Endothelial cell of umbilical vein (primary cell): ENCODE measurements at regions not wholly inside any gene's neighbourhood (a gene's known extent, or its start where the extent isn't known, plus 50 kb on each side); places are given as distances from the start of the nearest gene placed in this dataset.

ENCODE experiments used
- BruUV-seq: library from RNA; stranded (reverse); fragments of 400-500 nt; replicated peaks from 2 replicates; lab custom pipeline; 2021; lab: Mats Ljungman, UMichigan
- CTCF ChIA-PET: fragments of 300-600, 350-600 bp; sonication (Branson Sonifier 250); formaldehyde crosslinking; loops from one replicate; lab custom pipeline; 2021; ENCODE audit warnings: antibody characterized with exemption, inconsistent platforms; lab: Charles Lee
- POLR2A ChIA-PET: fragments of 300-600, 350-600 bp; sonication (Branson Sonifier 250); formaldehyde crosslinking; loops from one replicate; lab custom pipeline; 2021; ENCODE audit warnings: antibody characterized with exemption, inconsistent platforms; lab: Charles Lee
- DNase-seq: peaks from one replicate; pipeline ENCODE4 v3.0.0-alpha.2; 2011; ENCODE audit warnings: low read depth, low spot score
- FAIRE-seq: peaks from 2 replicates; lab custom pipeline; 2011; peaks lifted over from hg19 to GRCh38; lab: Jason Lieb, UNC
- H2AFZ ChIP-seq: 2 replicates; pipeline ENCODE4 v1.6.0; 2012; ENCODE audit warnings: low read depth, low read length, control low read depth, inconsistent platforms
- H3K27ac ChIP-seq: 2 replicates; pipeline ENCODE4 v1.5.1; 2011; ENCODE audit warnings: low read depth, mild to moderate bottlenecking, control low read depth, low read length, moderate library complexity; ENCODE audit not compliant: insufficient read depth
- H3K27me3 ChIP-seq, 2 experiments: 2 replicates each; pipeline versions ENCODE4 v1.6.0 to v1.6.1; 2011; ENCODE audit warnings: low read length in 2 of 2, mixed read lengths in 1 of 2; ENCODE audit not compliant: control insufficient read depth in 2 of 2, insufficient read depth in 2 of 2
- H3K36me3 ChIP-seq, 2 experiments: 2 replicates in 1 of 2; 3 replicates in 1 of 2; pipeline ENCODE4 v1.5.1; 2011; ENCODE audit warnings: low read length in 2 of 2, mild to moderate bottlenecking in 1 of 2, moderate library complexity in 1 of 2; ENCODE audit not compliant: control insufficient read depth in 2 of 2, insufficient read depth in 2 of 2; ENCODE audit errors: extremely low read depth in 1 of 2
- H3K4me1 ChIP-seq: 3 replicates; pipeline ENCODE4 v1.5.1; 2011; ENCODE audit warnings: mild to moderate bottlenecking, low read length; ENCODE audit not compliant: control insufficient read depth, insufficient read depth; ENCODE audit errors: extremely low read depth
- H3K4me2 ChIP-seq: 2 replicates; pipeline ENCODE4 v1.6.1; 2011; ENCODE audit warnings: low read length, control low read depth, mixed read lengths; ENCODE audit not compliant: insufficient read depth
- H3K4me3 ChIP-seq, 3 experiments: fragments of 200-600 bp in 1 of 3; sonication (generic), shearing (Covaris generic) in 1 of 3; replicated peaks in 1 of 3; 2 replicates each; pipeline ENCODE4 v1.5.1; 2011 to 2016; ENCODE audit warnings: control low read depth in 3 of 3, low read length in 3 of 3, mild to moderate bottlenecking in 2 of 3, inconsistent platforms in 1 of 3, low read depth in 1 of 3, moderate library complexity in 1 of 3; ENCODE audit not compliant: insufficient read depth in 1 of 3
- H3K79me2 ChIP-seq: 2 replicates; pipeline ENCODE4 v1.6.0; 2012; ENCODE audit warnings: low read length, inconsistent platforms; ENCODE audit not compliant: control insufficient read depth, insufficient read depth
- H3K9ac ChIP-seq: replicated peaks from 2 replicates; pipeline ENCODE3; 2011; ENCODE audit warnings: low read length, control low read depth; ENCODE audit not compliant: insufficient read depth; ENCODE audit errors: extremely low read depth
- H3K9me1 ChIP-seq: replicated peaks from 3 replicates; pipeline ENCODE4 v1.6.0; 2011; ENCODE audit warnings: mild to moderate bottlenecking, low read length; ENCODE audit not compliant: control insufficient read depth, insufficient read depth; ENCODE audit errors: extremely low read depth
- H3K9me3 ChIP-seq: replicated peaks from 2 replicates; pipeline ENCODE4 v1.5.1; 2012; ENCODE audit warnings: low read length, inconsistent platforms; ENCODE audit not compliant: control insufficient read depth, insufficient read depth
- H4K20me1 ChIP-seq: replicated peaks from 2 replicates; pipeline ENCODE3; 2011; ENCODE audit warnings: mild to moderate bottlenecking, low read length; ENCODE audit not compliant: control insufficient read depth, insufficient read depth; ENCODE audit errors: extremely low read depth
- CTCF ChIP-seq, 2 donors: IDR thresholded peaks; 1 replicate in 1 of 2; 2 replicates in 1 of 2; pipeline ENCODE4 v1.5.1; 2011; ENCODE audit warnings: low read length in 2 of 2, mild to moderate bottlenecking in 2 of 2, moderate library complexity in 2 of 2, control low read depth in 1 of 2, inconsistent platforms in 1 of 2, low read depth in 1 of 2; ENCODE audit not compliant: insufficient read depth in 1 of 2; ENCODE audit errors: extremely low read depth in 1 of 2
- EZH2 ChIP-seq: IDR thresholded peaks from 2 replicates; pipeline ENCODE4 v1.6.1; 2012; ENCODE audit warnings: borderline replicate concordance, low read depth, mild to moderate bottlenecking, moderate library complexity, low read length, inconsistent platforms; ENCODE audit not compliant: severe bottlenecking
- FOS ChIP-seq: IDR thresholded peaks from 2 replicates; pipeline ENCODE4 v1.6.1; 2011; ENCODE audit warnings: mild to moderate bottlenecking, low read length, moderate library complexity, borderline replicate concordance; ENCODE audit not compliant: insufficient read depth
- GATA2 ChIP-seq: IDR thresholded peaks from 2 replicates; pipeline ENCODE4 v1.7.0; 2011; ENCODE audit warnings: low read depth, mild to moderate bottlenecking, moderate library complexity, mixed read lengths, low read length; ENCODE audit not compliant: insufficient read length, insufficient read depth
- JUN ChIP-seq: IDR thresholded peaks from 2 replicates; pipeline ENCODE4 v1.6.1; 2011; ENCODE audit warnings: borderline replicate concordance, low read depth; ENCODE audit not compliant: insufficient read length, insufficient read depth
- MAX ChIP-seq: IDR thresholded peaks from 2 replicates; pipeline ENCODE4 v1.6.1; 2011; ENCODE audit not compliant: insufficient read depth, insufficient read length
- MYC ChIP-seq: IDR thresholded peaks from one replicate; pipeline ENCODE4 v1.6.1; 2011; ENCODE audit warnings: mild to moderate bottlenecking, low read depth, low read length
- POLR2A ChIP-seq: IDR thresholded peaks from 2 replicates; pipeline ENCODE4 v1.6.1; 2012; ENCODE audit warnings: low read depth, mild to moderate bottlenecking, control low read depth, low read length
- POLR2AphosphoS5 ChIP-seq: IDR thresholded peaks from 2 replicates; pipeline ENCODE4 v1.6.1; 2012; ENCODE audit warnings: low read depth, mild to moderate bottlenecking, control low read depth, low read length, moderate library complexity; ENCODE audit not compliant: insufficient read depth
- dilution Hi-C: fragments of 300-500 bp; cut with MboI; formaldehyde crosslinking; loops from one replicate; pipeline ENCODE4 v1.15.0; 2019; ENCODE audit warnings: low sequenced_read_pairs; ENCODE audit not compliant: extremely low pct_ligation_motif_present
- intact Hi-C: fragments of 100-400 bp; cut with micrococcal nuclease; formaldehyde crosslinking; loops from one replicate; pipeline ENCODE4 v1.10.0; 2022

GRCh38 chr22:22425356-22425755 lies 83.2 kb downstream of the ZNF280B start:
- no peak for DNase-seq
- Histone ChIP-seq H3K27ac (no peak overlapping the region), H2AFZ (no peak overlapping the region), H3K4me2 (no peak overlapping the region), H3K9me1 (no peaks in the 10 kb centered on the region), H3K9me3 (no peaks in the 10 kb centered on the region), H3K9ac (no peak overlapping the region), H3K4me3 (no peak overlapping the region), H3K4me1 (no peaks in the 10 kb centered on the region), H4K20me1 (no peaks in the 10 kb centered on the region), H3K79me2 (no peaks in the 10 kb centered on the region), H3K27me3 (peaks cover 4 to 6% of the 10 kb centered on the region in 2 experiments), H3K36me3 (no peaks in the 10 kb centered on the region)
- no peak for FAIRE-seq
- TF ChIP-seq GATA2 (no peak), JUN (no peak), CTCF (IDR thresholded peaks at IDR 0.05; ENCODE audit: extremely low read depth in 1 of 2, insufficient read depth in 1 of 2, low read depth in 1 of 2, low read length in 2 of 2) (no peak), MYC (no peak), POLR2A (no peak), POLR2AphosphoS5 (no peak), MAX (no peak), FOS (no peak), EZH2 (no peak)
- BruUV-seq, result no TSS peak
- ChIA-PET POLR2A (no interaction called here), CTCF (no interaction called here)
- dilution Hi-C loops, result no loop called here
- intact Hi-C loops, result no loop called here
